ENCODE measurements at regions not wholly inside any gene's neighbourhood (a gene's known extent, or its start where the extent isn't known, plus 50 kb on each side); places are given as distances from the start of the nearest gene placed in this dataset.

DNA sequence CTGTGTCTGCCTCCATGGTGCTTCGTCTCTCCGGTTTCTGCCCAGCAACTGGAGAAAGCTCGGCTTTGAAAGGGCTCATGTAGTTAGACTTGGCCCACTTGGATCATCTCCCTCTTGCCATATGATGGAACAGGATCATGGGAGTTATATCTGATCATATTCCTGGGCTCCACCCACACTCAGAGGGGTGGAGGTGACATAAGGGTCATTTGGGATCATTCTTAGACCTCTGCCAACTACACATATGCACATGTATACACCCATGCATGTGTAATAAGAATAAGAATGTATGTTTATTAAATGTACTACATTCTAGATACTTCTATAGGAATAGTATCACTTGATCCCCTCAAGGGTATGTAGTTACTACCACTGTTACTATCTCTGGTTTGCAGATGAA is 74.1 kb upstream of the WNT4 start:
- H3K79me2 ChIP-seq (ENCODE audit: control insufficient read depth in 1 of 2, insufficient read depth in 2 of 2, low read length in 2 of 2), result no peaks in the 10 kb centered on the region
- H4K91ac ChIP-seq (replicated peaks; ENCODE audit: insufficient read length, low read length), result no peak overlapping the region
- H4K5ac ChIP-seq (ENCODE audit: insufficient read length, low read depth, low read length), result no peak overlapping the region
- no peak for DNase-seq (ENCODE audit: low read depth in 1 of 2, low spot score in 2 of 2)
- no peak overlapping the region for H3K18ac ChIP-seq (ENCODE audit: extremely low read depth, low read length)
- FAIRE-seq, result no peak
- no peak overlapping the region for H3K27ac ChIP-seq (ENCODE audit: low read depth, low read length)
- no peak overlapping the region for H3K14ac ChIP-seq (ENCODE audit: insufficient read length)
- no peak overlapping the region for H4K8ac ChIP-seq (ENCODE audit: extremely low read depth, insufficient read depth, low read length)
- H3K27me3 ChIP-seq (replicated peaks in 1 of 4; ENCODE audit: control insufficient read depth in 3 of 4, extremely low read depth in 1 of 4, insufficient read depth in 3 of 4, low read length in 3 of 4), result peaks cover 0 to 3% (median 0%) of the 10 kb centered on the region in 4 experiments; a peak in 1 of 7 replicates
- ChIA-PET CTCF (ENCODE audit: partially characterized antibody) (interaction anchor here (0.6 to 2.0 kb wide), 14 partner anchors 9 to 175 kb away, joined by 3 to 7 read pairs (median 3); no protein-coding TSS in a partner anchor), POLR2A (ENCODE audit: partially characterized antibody) (interaction anchor here (1.2 kb wide), 2 partner anchors 12 to 16 kb away, joined by 3 read pairs; no protein-coding TSS in a partner anchor)
- H3K9me3 ChIP-seq (ENCODE audit: insufficient read depth in 2 of 2, low read depth in 1 of 2, low read length in 1 of 2), result no peaks in the 10 kb centered on the region
- no peak overlapping the region for H3K23ac ChIP-seq (ENCODE audit: insufficient read length)
- 76% methylated on average over 3 of the region's 3 CpGs; no CpG with 5 or more reads in 1 of the 2 experiments for WGBS, 2 experiments (ENCODE audit: extremely low coverage in 1 of 2, insufficient coverage in 1 of 2, insufficient read length in 1 of 2, insufficient replicate concordance in 2 of 2, low coverage in 1 of 2, low lambda C conversion rate in 2 of 2, missing lambda C conversion rate in 1 of 2)
- no peak overlapping the region for H2BK15ac ChIP-seq (ENCODE audit: low read length)
- no peak overlapping the region for H3K4ac ChIP-seq (replicated peaks; ENCODE audit: insufficient read length, low read depth, low read length)
- no peaks in the 10 kb centered on the region; the same call in 1 of the 2 replicates for H3K79me1 ChIP-seq (ENCODE audit: low read depth, low read length)
- H3K56ac ChIP-seq (replicated peaks; ENCODE audit: insufficient read length, low read depth, low read length), result no peak overlapping the region
- no peak overlapping the region for H2BK12ac ChIP-seq (ENCODE audit: low read depth, low read length)
- H3K23me2 ChIP-seq (ENCODE audit: low read depth, low read length), result no peaks in the 10 kb centered on the region
- no peaks in the 10 kb centered on the region for H3K36me3 ChIP-seq (ENCODE audit: control insufficient read depth in 2 of 4, insufficient read depth in 4 of 4, low read length in 3 of 4)
- no peak overlapping the region for H2BK20ac ChIP-seq (ENCODE audit: low read length)
- no peak overlapping the region for H2AFZ ChIP-seq (ENCODE audit: low read length)
- H2AK5ac ChIP-seq (ENCODE audit: low read depth, low read length), result no peak overlapping the region
- no peak overlapping the region for H3K4me3 ChIP-seq (ENCODE audit: extremely low read depth in 1 of 4, insufficient read depth in 2 of 4, low read depth in 3 of 4, low read length in 4 of 4)
- H4K20me1 ChIP-seq (replicated peaks in 1 of 2; ENCODE audit: control insufficient read depth in 1 of 2, insufficient read depth in 2 of 2, low read length in 2 of 2), result no peaks in the 10 kb centered on the region
- H2BK5ac ChIP-seq (ENCODE audit: low read depth, low read length), result no peak overlapping the region
- no peak for TF ChIP-seq POLR2A (IDR thresholded peaks at IDR 0.05; ENCODE audit: control extremely low read depth in 1 of 2, low read depth in 2 of 2, low read length in 2 of 2)
- no peak for TF ChIP-seq EP300 (IDR thresholded peaks at IDR 0.05; ENCODE audit: borderline replicate concordance in 1 of 2, low read depth in 2 of 2, low read length in 2 of 2)
- no peak for TF ChIP-seq JUND (IDR thresholded peaks at IDR 0.05; ENCODE audit: low read length)
- no peak for TF ChIP-seq CTBP2 (IDR thresholded peaks at IDR 0.05; ENCODE audit: borderline replicate concordance, insufficient read depth, insufficient read length, low read length)
- H2BK120ac ChIP-seq (replicated peaks; ENCODE audit: low read depth, low read length), result no peak overlapping the region
- no peak overlapping the region for H3K9ac ChIP-seq (replicated peaks in 1 of 4; ENCODE audit: extremely low read depth in 1 of 4, low read depth in 3 of 4, low read length in 3 of 4)
- peaks cover 0 to 2% (median 0%) of the 10 kb centered on the region in 4 experiments; a peak in 1 of 7 replicates for H3K4me1 ChIP-seq (replicated peaks in 1 of 4; ENCODE audit: control insufficient read depth in 3 of 4, insufficient read depth in 4 of 4, low read length in 3 of 4)
- no peak overlapping the region for H3K4me2 ChIP-seq (ENCODE audit: insufficient read depth in 1 of 2, low read depth in 2 of 2, low read length in 2 of 2)

Measured in H1 (cell line).